ENCODE measurements at regions not wholly inside any gene's neighbourhood (a gene's known extent, or its start where the extent isn't known, plus 50 kb on each side); places are given as distances from the start of the nearest gene placed in this dataset.
"Not testable (repeated sequence)": the region's sequence is repeated elsewhere in the genome, so short reads cannot be mapped to it uniquely, and the experiment has no call there.

- DNase-seq = no peak
Observed at GRCh38 chrX:43405191-43405590, 250.9 kb upstream of the MAOA start.

GRCh38 chrX:43423876-43424275, 232.2 kb upstream of the MAOA start:
- no peak for DNase-seq

- DNase-seq = no peak
Observed at GRCh38 chrX:43436517-43436916, 219.6 kb upstream of the MAOA start.

DNA sequence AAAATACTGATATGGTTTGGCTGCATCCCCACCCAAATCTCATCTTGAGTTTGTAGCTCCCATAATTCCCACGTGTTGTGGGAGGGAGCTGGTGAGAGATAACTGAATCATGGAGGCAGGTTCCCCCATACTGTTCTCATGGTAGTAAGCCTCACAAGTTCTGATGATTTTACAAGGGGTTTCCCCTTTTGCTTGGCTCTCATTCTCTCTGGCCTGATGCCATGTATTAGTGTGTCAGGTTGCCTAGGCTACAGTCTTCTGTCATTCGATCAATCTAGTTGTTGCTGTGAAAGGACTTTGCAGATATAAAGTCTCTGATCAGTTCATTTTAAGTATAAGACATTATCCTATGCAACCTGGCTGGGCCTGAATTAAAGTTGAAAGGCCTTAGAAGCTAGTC, 209.3 kb upstream of the MAOA start:
- no peak for DNase-seq

- no peak for DNase-seq
Observed at GRCh38 chrX:43448688-43449087, 207.4 kb upstream of the MAOA start.

DNA sequence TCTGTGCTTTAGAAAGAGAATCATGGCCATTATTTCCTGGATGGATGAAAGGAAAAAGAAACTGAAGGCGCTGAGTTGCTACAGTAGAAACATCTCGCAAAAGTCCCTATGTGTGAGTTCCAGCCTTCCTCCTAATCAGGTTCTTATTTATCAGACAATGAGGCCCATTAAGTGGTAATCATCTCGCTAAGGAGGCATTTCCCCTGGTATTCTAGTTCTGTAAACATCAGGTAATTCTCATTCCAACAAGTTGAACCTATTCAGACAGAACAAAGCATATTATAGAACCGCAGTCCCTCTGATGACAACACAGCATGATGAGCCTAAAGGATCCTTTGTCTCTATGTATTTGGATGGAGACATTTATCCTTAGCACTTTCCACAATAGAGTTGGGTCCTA, 205.7 kb upstream of the MAOA start:
- no peak for DNase-seq

DNA sequence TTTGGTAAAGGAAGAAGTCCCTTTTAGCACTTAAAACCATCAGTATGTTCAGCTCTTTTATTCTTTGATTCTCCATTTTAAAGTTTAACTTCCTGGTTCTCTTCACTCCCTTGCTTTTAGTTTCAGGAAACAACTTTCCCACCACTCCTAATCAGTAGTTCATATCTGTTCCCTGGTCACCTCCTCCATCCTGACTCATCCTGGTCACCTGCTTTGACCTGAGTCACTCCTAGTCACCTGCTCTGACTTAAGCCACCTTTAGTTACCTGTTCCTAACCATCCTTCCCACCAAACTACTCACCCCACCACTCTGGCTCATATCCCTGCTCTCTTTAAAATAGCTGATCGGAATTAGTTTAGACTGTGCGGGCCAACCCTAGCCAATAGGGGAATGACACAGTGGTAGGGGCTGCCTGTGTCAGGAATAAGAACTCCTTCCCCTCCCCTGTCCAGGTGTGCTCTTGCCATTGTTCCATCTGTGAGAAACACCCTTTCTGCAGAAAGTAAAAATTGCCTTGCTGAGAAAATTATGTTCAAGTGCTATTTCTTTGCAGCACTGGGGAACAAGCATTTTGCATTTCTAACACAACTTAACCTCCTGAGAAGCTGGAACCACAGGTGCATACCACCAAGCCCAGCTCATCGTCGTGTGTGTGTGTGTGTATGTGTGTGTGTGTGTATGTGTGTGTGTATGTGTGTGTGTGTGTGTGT, 204.0 kb upstream of the MAOA start:
- not testable (repeated sequence) for DNase-seq

DNA sequence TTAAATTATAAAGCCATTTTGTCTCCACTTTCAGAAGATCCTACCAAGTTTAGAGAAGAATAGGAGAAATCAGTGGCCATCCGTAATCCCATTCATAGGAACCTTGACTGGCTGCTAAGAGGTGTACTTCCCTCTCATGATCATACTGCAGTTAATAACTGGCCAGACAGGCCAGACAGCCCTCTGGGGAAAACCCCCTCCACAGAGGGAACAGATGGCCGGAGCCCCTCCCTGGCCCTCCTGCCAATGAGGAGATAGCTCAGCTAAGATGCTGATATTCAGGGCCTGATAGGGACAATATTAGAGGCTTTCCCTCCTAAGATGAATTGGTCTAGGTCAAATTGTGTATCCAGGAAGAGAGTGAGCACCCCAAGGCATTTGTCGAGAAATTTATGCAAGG, 200.0 kb upstream of the MAOA start:
- no peak for DNase-seq

- DNase-seq = no peak
Observed at GRCh38 chrX:43456906-43457305, 199.2 kb upstream of the MAOA start.

- DNase-seq = no peak
Observed at GRCh38 chrX:43467608-43468234, 188.4 kb upstream of the MAOA start.

GRCh38 chrX:43469391-43470054, 186.6 kb upstream of the MAOA start:
- peak; percentile 24 for DNase-seq

- no peak for DNase-seq
Observed at GRCh38 chrX:43474321-43474720, 181.8 kb upstream of the MAOA start.

GRCh38 chrX:43479070-43479469, 177.0 kb upstream of the MAOA start:
- no peak for DNase-seq

DNA sequence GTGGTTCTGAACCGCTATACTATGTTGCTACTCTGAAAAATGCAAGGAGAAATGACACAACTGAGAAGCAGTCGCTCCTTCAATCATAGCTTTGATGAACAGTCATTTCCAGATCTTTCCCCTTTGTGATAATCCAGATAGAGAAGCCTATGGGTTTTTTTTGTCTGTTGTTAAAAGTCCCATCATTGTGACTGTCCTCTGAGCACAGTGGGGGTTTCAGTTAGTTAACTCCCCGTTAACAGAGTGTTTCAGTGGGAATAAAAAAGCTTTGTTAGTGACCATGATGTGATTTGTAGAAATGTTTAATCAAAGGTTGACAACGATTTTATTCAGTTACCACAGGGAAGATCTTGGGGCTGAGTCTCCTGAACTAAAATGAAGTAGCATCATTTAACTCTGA, 176.2 kb upstream of the MAOA start:
- DNase-seq = no peak

DNA sequence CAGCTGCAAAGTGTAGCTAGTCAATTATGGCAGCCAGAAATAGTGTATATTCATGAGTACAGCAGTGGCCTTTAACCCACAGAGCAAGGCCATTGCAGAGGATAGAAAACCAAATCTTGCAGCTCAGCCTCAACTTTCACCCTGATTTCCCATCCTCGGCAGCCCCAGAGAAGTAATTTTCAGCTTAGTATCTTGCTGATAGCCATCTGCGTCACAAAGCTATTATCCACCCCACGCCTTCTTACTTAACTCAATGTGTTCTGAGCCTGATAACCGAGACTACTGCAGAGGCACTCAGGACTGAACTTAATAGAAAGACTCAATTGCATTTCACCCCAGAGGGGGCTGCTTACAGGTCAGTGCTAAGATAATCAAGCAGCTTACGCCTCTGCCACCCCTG, 174.5 kb upstream of the MAOA start:
- DNase-seq = no peak

- DNase-seq = no peak
Observed at GRCh38 chrX:43493756-43494155, 162.3 kb upstream of the MAOA start.

- no peak for DNase-seq
Observed at GRCh38 chrX:43500246-43500645, 155.9 kb upstream of the MAOA start.

DNA sequence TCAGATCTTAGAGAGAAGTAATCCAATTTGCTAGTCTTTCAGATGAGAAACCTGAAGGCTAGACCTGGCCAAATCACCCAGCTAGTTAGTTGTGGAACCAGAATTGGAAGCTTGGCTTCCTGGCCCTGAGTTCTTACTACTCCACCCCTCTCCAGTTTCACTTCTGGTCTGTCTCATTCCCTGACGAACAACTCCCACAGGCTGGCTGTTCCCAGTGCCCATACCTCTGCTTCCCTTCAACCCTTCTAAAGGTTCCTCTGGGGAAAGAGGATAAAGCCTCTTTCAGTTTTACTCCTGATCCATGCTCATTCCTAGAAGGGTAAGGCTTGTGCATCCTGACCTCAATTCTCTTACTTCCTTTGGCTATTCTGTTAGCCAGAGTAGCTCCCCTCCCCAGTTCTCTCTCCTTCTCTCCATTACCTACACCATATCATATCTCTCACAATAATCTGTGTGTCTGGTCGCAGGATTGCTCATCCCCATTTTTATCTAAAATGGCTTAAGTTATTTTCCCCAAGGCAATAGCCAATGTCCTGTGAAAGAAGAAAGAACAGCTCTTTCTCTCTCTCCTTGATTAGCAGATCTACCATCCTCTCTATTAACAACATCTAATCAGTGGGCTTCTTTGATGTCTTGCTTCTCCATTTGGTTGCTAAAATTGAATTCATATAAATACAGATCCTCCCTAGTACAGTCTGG, 155.0 kb upstream of the MAOA start:
- peak; percentile 23 for DNase-seq

DNA sequence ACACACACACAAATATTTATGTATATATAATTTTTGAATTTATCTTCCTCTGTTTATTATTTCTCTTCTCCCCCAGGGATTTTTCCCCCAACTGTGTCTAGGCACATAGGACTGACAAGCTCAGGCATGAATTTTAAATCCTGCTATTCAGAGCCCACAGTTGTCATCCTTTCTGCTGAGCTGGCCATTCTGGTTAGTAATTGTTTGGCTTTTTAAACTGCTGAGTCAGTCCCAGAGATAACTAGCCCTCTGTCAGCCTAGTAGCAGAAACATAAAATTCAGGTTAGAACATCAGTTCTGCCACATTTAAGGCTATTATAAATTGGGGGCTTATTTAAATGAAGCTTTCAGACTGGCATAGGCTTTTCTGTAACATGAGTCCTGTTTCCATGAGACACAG, 151.7 kb upstream of the MAOA start:
- no peak for DNase-seq

- no peak for DNase-seq
Observed at GRCh38 chrX:43505769-43506168, 150.3 kb upstream of the MAOA start.

GRCh38 chrX:43508694-43509093, 147.4 kb upstream of the MAOA start:
- no peak for DNase-seq

- no peak for DNase-seq
Observed at GRCh38 chrX:43510209-43510608, 145.9 kb upstream of the MAOA start.

DNA sequence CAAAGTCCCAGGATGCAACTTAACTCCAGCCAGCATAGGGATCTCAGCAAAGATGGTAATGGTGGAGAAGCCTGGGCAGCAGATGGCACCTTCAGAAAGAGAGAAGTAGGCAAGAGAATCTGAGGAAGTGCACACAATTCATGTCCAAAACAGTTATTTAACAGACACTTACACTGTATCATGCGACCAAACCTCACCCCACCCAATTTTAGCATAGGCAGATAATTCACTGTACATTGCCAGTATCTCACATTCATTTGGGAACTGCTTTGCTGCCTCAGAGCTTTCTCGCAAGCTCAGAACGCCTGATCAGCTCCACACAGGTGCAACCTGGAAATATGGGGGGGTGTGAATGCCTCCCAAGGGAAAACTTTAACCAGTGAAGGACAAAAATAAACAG, 143.0 kb upstream of the MAOA start:
- no peak for DNase-seq

DNA sequence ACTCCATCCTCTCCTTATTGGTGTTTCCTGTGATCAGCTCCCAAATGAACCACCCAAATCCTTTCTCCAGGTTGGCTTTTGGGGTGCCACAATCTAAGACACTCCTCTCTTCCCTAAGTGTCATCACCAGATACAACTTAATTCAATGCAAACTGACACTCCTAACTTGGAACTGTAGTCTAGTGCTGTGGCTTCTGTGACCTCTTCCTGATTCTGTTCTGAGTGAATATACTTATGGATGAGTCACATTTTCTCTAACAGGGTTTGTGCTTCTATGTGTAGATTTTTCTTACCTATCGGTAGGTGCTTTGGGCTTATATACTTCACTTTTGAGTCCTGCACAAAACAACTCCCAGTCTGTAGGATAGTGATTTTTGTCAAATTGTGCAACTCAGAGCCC, 141.3 kb upstream of the MAOA start:
- DNase-seq = no peak

Measured in inflammatory macrophage treated with lipopolysaccharide for 4 hours (primary cell).